ENCODE measurements at regions not wholly inside any gene's neighbourhood (a gene's known extent, or its start where the extent isn't known, plus 50 kb on each side); places are given as distances from the start of the nearest gene placed in this dataset.

DNA sequence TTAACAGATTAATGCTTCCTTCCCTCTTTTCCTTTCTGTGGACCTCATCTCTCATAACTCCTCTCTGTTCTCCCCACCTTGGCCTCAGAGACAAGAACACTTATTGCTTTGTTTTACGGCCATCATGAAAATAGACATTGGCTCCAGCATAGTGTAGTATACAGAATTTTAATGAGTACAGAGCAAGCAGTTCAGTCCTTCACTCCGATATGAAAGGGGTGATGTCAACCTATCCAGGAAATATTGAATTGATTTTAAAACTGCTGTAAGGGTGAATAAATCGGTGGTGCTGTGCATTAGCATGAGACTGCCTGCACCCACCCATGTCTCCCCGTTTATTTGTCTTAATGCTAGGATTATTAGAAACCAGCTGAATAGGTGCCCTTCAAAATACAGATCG lies 490.9 kb upstream of the TBL1XR1 start:
- no peak for TF ChIP-seq CTCF (IDR thresholded peaks at IDR 0.05; ENCODE audit: low read length)
- TF ChIP-seq EZH2 (optimal IDR thresholded peaks at IDR 0.05; ENCODE audit: low read depth, low read length), result no peak

All from MM.1S (cell line).